Astrocyte of the cerebellum (primary cell): ENCODE measurements at regions not wholly inside any gene's neighbourhood (a gene's known extent, or its start where the extent isn't known, plus 50 kb on each side); places are given as distances from the start of the nearest gene placed in this dataset.

ENCODE experiments used
- DNase-seq: peaks from one replicate; pipeline ENCODE4 v3.0.0-alpha.2; 2011; ENCODE audit warnings: low read depth
- H3K4me3 ChIP-seq: 2 replicates; pipeline ENCODE4 v1.5.1; 2011; ENCODE audit warnings: mild to moderate bottlenecking, low read depth, low read length, moderate library complexity
- CTCF ChIP-seq: IDR thresholded peaks from 2 replicates; pipeline ENCODE4 v1.5.1; 2012; ENCODE audit warnings: low read length, low read depth, moderate library complexity, mild to moderate bottlenecking; ENCODE audit errors: missing control alignments
- in situ Hi-C: cut with HindIII; loops from 2 replicates; pipeline ENCODE4 v1.10.0; 2017; ENCODE audit warnings: low sequenced_read_pairs

DNA sequence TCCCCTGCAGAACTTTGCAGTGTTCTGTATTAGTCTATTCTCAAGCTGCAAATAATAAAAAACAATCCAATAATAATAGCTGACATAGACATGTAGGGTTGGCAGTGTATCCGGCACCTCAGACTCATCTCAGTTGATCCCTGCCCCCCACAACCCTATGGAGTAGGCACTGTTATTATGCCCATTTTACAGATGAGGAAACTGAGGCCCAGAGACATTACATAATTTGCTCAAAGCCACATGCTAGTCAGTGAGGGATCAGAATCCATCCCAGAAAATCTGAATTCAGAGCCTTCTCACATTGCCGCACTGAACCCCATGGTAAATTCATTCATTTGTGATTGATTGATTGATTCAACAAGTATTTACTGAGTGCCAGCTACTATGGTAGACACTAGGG lies 226.6 kb upstream of the PWP1 start:
- no peak for TF ChIP-seq CTCF
- H3K4me3 ChIP-seq: no peak overlapping the region
- DNase-seq: no peak
- in situ Hi-C loops: no loop called here

DNA sequence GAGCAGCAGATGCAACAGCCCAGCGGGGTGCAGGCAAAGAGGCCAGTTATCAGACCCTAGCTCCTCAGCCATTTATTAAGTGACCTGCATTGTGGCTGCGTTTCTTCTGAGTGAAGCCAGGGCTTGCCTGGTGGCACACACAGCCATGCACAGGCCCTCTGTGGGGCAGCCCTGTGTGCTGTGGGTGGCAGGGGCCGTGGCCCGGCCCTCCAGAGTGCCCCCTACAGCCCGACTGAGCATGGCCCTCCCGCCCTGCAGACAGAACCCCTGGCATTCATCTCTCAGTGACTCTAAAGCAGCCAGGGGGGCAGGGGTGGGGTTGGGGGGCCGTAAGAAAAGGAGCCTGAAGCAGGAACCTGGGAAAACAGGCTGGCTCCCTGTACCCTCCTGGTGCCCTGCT lies 226.0 kb upstream of the PWP1 start:
- H3K4me3 ChIP-seq: no peak overlapping the region
- DNase-seq: no peak
- in situ Hi-C loops: no loop called here
- TF ChIP-seq CTCF: no peak

DNA sequence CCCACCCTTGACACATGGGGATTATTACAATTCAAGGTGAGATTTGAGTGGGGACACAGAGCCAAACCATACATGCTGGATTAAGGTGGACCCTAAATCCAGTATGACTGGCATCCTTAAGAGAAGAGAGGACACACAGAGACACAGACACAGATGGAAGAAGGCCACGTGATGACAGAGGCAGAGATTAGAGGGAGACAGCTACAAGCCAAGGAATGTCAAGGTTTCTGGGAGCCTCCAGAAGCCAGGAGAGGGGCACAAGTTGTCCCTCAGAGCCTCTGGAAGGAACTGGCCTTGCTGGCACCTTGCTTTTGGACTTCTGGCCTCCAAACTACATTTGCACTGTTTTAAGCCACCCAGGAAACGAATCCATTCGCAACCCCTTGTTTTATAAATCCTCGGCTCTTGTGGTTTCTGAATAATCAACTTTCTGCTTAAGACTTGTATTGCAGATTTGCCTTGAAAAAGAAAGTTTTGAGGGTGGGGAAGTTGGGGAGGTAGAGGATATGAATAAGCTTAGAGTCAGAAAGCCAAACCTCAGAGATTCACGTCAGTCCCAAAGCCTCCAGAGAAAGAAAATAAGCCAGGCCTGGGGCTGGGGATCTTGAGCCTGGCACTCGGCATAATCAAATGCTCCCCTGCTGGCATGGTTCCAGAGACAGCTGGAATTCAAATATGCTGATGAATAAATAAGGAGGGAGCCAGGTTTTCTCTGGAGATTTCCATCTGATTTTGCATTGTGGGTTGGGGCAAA lies 224.2 kb upstream of the PWP1 start:
- TF ChIP-seq CTCF: no peak
- no peak overlapping the region for H3K4me3 ChIP-seq
- DNase-seq: peak; percentile 86
- in situ Hi-C loops: no loop called here

- H3K4me3 ChIP-seq: no peak overlapping the region
Measured at GRCh38 chr12:107462428-107463332, 222.9 kb upstream of the PWP1 start.

DNA sequence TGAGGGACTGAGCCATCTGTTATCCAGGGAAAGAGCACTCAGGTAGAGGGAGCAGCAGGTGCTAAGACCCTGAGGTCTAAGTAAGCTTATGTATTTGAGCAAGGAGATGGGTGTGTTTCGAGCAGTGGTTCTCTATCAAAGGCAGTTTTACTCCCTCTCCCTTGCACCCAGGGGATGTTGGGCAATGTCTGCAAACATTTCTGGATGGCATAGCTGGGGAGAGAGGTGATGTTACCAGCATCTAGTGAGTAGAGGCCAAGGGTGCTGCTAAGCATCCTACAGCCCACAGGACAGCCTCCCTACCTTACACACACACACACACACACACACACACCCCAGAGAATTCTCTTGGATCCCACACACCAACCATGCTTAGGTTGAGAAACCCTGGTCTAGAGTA lies 221.0 kb upstream of the PWP1 start:
- H3K4me3 ChIP-seq: no peak overlapping the region
- DNase-seq: no peak
- in situ Hi-C loops: no loop called here
- TF ChIP-seq CTCF: no peak

More at GRCh38 chr12:107462428-107463332, 222.9 kb upstream of the PWP1 start:
- no peak for TF ChIP-seq CTCF
- no peak for DNase-seq
- in situ Hi-C loops: no loop called here

- DNase-seq: no peak
- no peak for TF ChIP-seq CTCF
- in situ Hi-C loops: no loop called here
- no peak overlapping the region for H3K4me3 ChIP-seq
Measured at GRCh38 chr12:107465625-107466024, 220.0 kb upstream of the PWP1 start.
